H1 (cell line): ENCODE measurements at regions not wholly inside any gene's neighbourhood (a gene's known extent, or its start where the extent isn't known, plus 50 kb on each side); places are given as distances from the start of the nearest gene placed in this dataset.

Experiments
- CTCF ChIA-PET: fragments of 300-600 bp; sonication (Branson Sonifier 250); formaldehyde crosslinking; loops from one replicate; lab custom pipeline; 2021; ENCODE audit not compliant: partially characterized antibody; lab: Charles Lee
- POLR2A ChIA-PET: fragments of 300-600 bp; sonication (Branson Sonifier 250); formaldehyde crosslinking; loops from one replicate; lab custom pipeline; 2021; ENCODE audit warnings: inconsistent platforms; ENCODE audit not compliant: partially characterized antibody; lab: Charles Lee
- DNase-seq, 2 experiments: peaks; one replicate each; pipeline versions ENCODE4 v3.0.0 to v3.0.0-alpha.2; 2010 to 2022; ENCODE audit warnings: low spot score in 2 of 2, low read depth in 1 of 2, mixed read lengths in 1 of 2
- FAIRE-seq: peaks from 2 replicates; lab custom pipeline; 2011; peaks lifted over from hg19 to GRCh38; lab: Jason Lieb, UNC
- H2AFZ ChIP-seq: 2 replicates; pipeline ENCODE4 v1.8.1; 2012; ENCODE audit warnings: low read length, inconsistent platforms
- H2AK5ac ChIP-seq: 2 replicates; pipeline ENCODE4 v1.6.1; 2013; ENCODE audit warnings: low read depth, low read length
- H2BK120ac ChIP-seq: replicated peaks from 2 replicates; pipeline ENCODE3; 2013; ENCODE audit warnings: low read depth, low read length, inconsistent platforms
- H2BK12ac ChIP-seq: 2 replicates; pipeline ENCODE4 v1.6.1; 2013; ENCODE audit warnings: low read depth, low read length
- H2BK15ac ChIP-seq: 2 replicates; pipeline ENCODE4 v1.6.1; 2013; ENCODE audit warnings: low read length
- H2BK20ac ChIP-seq: 2 replicates; pipeline ENCODE4 v1.6.1; 2013; ENCODE audit warnings: low read length
- H2BK5ac ChIP-seq: 2 replicates; pipeline ENCODE4 v1.6.1; 2013; ENCODE audit warnings: low read depth, low read length
- H3K14ac ChIP-seq: 2 replicates; pipeline ENCODE4 v1.6.1; 2013; ENCODE audit warnings: inconsistent platforms; ENCODE audit not compliant: insufficient read length
- H3K18ac ChIP-seq: 2 replicates; pipeline ENCODE4 v1.6.1; 2013; ENCODE audit warnings: low read length; ENCODE audit errors: extremely low read depth
- H3K23ac ChIP-seq: 2 replicates; pipeline ENCODE4 v1.6.1; 2013; ENCODE audit warnings: inconsistent platforms; ENCODE audit not compliant: insufficient read length
- H3K23me2 ChIP-seq: 2 replicates; pipeline ENCODE4 v1.6.1; 2013; ENCODE audit warnings: low read depth, low read length
- H3K27ac ChIP-seq: 2 replicates; pipeline ENCODE4 v1.6.1; 2011; ENCODE audit warnings: low read depth, low read length, inconsistent platforms
- H3K27me3 ChIP-seq, 4 experiments: replicated peaks in 1 of 4; 1 replicate in 1 of 4; 2 replicates in 3 of 4; pipeline versions ENCODE4 v1.6.1 to v1.8.1; 2011 to 2013; ENCODE audit warnings: low read length in 3 of 4, mild to moderate bottlenecking in 3 of 4, inconsistent platforms in 2 of 4, mixed read lengths in 2 of 4, moderate library complexity in 1 of 4; ENCODE audit not compliant: control insufficient read depth in 3 of 4, insufficient read depth in 3 of 4; ENCODE audit errors: extremely low read depth in 1 of 4
- H3K36me3 ChIP-seq, 4 experiments: 2 replicates each; pipeline versions ENCODE4 v1.6.1 to v1.8.1; 2011 to 2013; ENCODE audit warnings: mild to moderate bottlenecking in 4 of 4, low read length in 3 of 4, moderate library complexity in 2 of 4, control low read depth in 1 of 4, inconsistent platforms in 1 of 4; ENCODE audit not compliant: insufficient read depth in 4 of 4, control insufficient read depth in 2 of 4
- H3K4ac ChIP-seq: replicated peaks from 2 replicates; pipeline ENCODE3; 2013; ENCODE audit warnings: low read length, low read depth, mixed read lengths, inconsistent platforms; ENCODE audit not compliant: insufficient read length
- H3K4me1 ChIP-seq, 4 experiments: replicated peaks in 1 of 4; 1 replicate in 1 of 4; 2 replicates in 3 of 4; pipeline versions ENCODE4 v1.6.1 to v1.8.1; 2011 to 2013; ENCODE audit warnings: low read length in 3 of 4, inconsistent platforms in 2 of 4, mixed read lengths in 1 of 4; ENCODE audit not compliant: insufficient read depth in 4 of 4, control insufficient read depth in 3 of 4
- H3K4me2 ChIP-seq, 2 experiments: 2 replicates each; pipeline versions ENCODE4 v1.6.1 to v1.8.1; 2011 to 2013; ENCODE audit warnings: low read depth in 2 of 2, low read length in 2 of 2, control low read depth in 1 of 2, inconsistent platforms in 1 of 2, mild to moderate bottlenecking in 1 of 2; ENCODE audit not compliant: insufficient read depth in 1 of 2
- H3K4me3 ChIP-seq, 4 experiments: fragments of 200-600, 300-600 bp in 1 of 4; sonication (generic), shearing (Covaris generic), sonication (Bioruptor Twin) in 1 of 4; 2 replicates each; pipeline versions ENCODE4 v1.5.1 to v1.8.1; 2011 to 2016; ENCODE audit warnings: low read length in 4 of 4, low read depth in 3 of 4, control low read depth in 2 of 4, inconsistent platforms in 2 of 4, mild to moderate bottlenecking in 2 of 4, mixed read lengths in 1 of 4, moderate library complexity in 1 of 4; ENCODE audit not compliant: insufficient read depth in 2 of 4; ENCODE audit errors: extremely low read depth in 1 of 4
- H3K56ac ChIP-seq: replicated peaks from 2 replicates; pipeline ENCODE3; 2013; ENCODE audit warnings: low read depth, mild to moderate bottlenecking, mixed read lengths, low read length, inconsistent platforms; ENCODE audit not compliant: insufficient read length
- H3K79me1 ChIP-seq: 2 replicates; pipeline ENCODE4 v1.6.1; 2013; ENCODE audit warnings: low read depth, low read length, control low read depth
- H3K79me2 ChIP-seq, 2 experiments: 2 replicates each; pipeline versions ENCODE4 v1.6.1 to v1.8.1; 2012 to 2013; ENCODE audit warnings: low read length in 2 of 2, mild to moderate bottlenecking in 2 of 2, inconsistent platforms in 1 of 2; ENCODE audit not compliant: insufficient read depth in 2 of 2, control insufficient read depth in 1 of 2
- H3K9ac ChIP-seq, 4 experiments: replicated peaks in 1 of 4; 1 replicate in 1 of 4; 2 replicates in 3 of 4; pipeline versions ENCODE4 v1.6.1 to v1.8.1; 2011 to 2013; ENCODE audit warnings: low read depth in 3 of 4, low read length in 3 of 4, control low read depth in 2 of 4, mild to moderate bottlenecking in 2 of 4, moderate library complexity in 2 of 4, inconsistent platforms in 1 of 4; ENCODE audit errors: extremely low read depth in 1 of 4
- H3K9me3 ChIP-seq, 2 experiments: 2 replicates each; pipeline versions ENCODE4 v1.6.1 to v1.8.1; 2012 to 2013; ENCODE audit warnings: mild to moderate bottlenecking in 2 of 2, moderate library complexity in 2 of 2, control low read depth in 1 of 2, inconsistent platforms in 1 of 2, low read depth in 1 of 2, low read length in 1 of 2, mixed read lengths in 1 of 2; ENCODE audit not compliant: insufficient read depth in 2 of 2
- H4K20me1 ChIP-seq, 2 experiments: replicated peaks in 1 of 2; 2 replicates each; pipeline versions ENCODE3 to v1.8.1; 2011 to 2013; ENCODE audit warnings: inconsistent platforms in 2 of 2, low read length in 2 of 2, mild to moderate bottlenecking in 1 of 2; ENCODE audit not compliant: insufficient read depth in 2 of 2, control insufficient read depth in 1 of 2
- H4K5ac ChIP-seq: 2 replicates; pipeline ENCODE4 v1.6.1; 2013; ENCODE audit warnings: low read length, low read depth, mixed read lengths, inconsistent platforms; ENCODE audit not compliant: insufficient read length
- H4K8ac ChIP-seq: 2 replicates; pipeline ENCODE4 v1.8.0; 2013; ENCODE audit warnings: mild to moderate bottlenecking, moderate library complexity, low read length, inconsistent platforms; ENCODE audit not compliant: insufficient read depth; ENCODE audit errors: extremely low read depth
- H4K91ac ChIP-seq: replicated peaks from 2 replicates; pipeline ENCODE3; 2013; ENCODE audit warnings: low read length, mixed read lengths, inconsistent platforms; ENCODE audit not compliant: insufficient read length
- ASH2L ChIP-seq: fragments of 200-600, 300-600 bp; sonication (generic); IDR thresholded peaks from one replicate; pipeline ENCODE4 v1.7.1; 2017; ENCODE audit warnings: low read length
- BACH1 ChIP-seq: IDR thresholded peaks from 2 replicates; pipeline ENCODE4 v1.6.1; 2012; ENCODE audit warnings: low read length, improper control_type of control experiment
- HDAC2 ChIP-seq, 2 experiments: fragments of 300-600 bp in 1 of 2; sonication (generic) in 1 of 2; IDR thresholded peaks; 2 replicates each; pipeline ENCODE4 v1.6.1; 2011 to 2012; ENCODE audit warnings: low read depth in 2 of 2, low read length in 2 of 2, mild to moderate bottlenecking in 2 of 2, moderate library complexity in 2 of 2, borderline replicate concordance in 1 of 2, inconsistent platforms in 1 of 2
- HDAC6 ChIP-seq: IDR thresholded peaks from one replicate; pipeline ENCODE4 v1.7.1; 2012; ENCODE audit warnings: low read depth, mild to moderate bottlenecking, inconsistent platforms, low read length, moderate library complexity
- JUN ChIP-seq: IDR thresholded peaks from 2 replicates; pipeline ENCODE4 v1.6.1; 2011; ENCODE audit warnings: low read depth, mild to moderate bottlenecking, improper control_type of control experiment, low read length
- MAFK ChIP-seq: IDR thresholded peaks from 2 replicates; pipeline ENCODE4 v1.6.1; 2012; ENCODE audit warnings: low read depth, mild to moderate bottlenecking, improper control_type of control experiment, low read length
- RNF2 ChIP-seq: fragments of 200-900, 300-1000 bp; sonication (generic); IDR thresholded peaks from 2 replicates; pipeline ENCODE4 v1.7.1; 2016; ENCODE audit warnings: borderline replicate concordance, low read depth, mild to moderate bottlenecking, antibody characterized with exemption, low read length; ENCODE audit not compliant: poor library complexity, severe bottlenecking; ENCODE audit errors: missing control alignments
- SAP30 ChIP-seq: fragments of 300-600 bp; sonication (generic); IDR thresholded peaks from 2 replicates; pipeline ENCODE4 v1.7.1; 2012; ENCODE audit warnings: low read length, moderate library complexity, mild to moderate bottlenecking, inconsistent platforms; ENCODE audit not compliant: insufficient read depth, insufficient replicate concordance
- SIRT6 ChIP-seq: IDR thresholded peaks from one replicate; pipeline ENCODE4 v1.7.1; 2012; ENCODE audit warnings: low read length, inconsistent platforms
- SP1 ChIP-seq: IDR thresholded peaks from 2 replicates; pipeline ENCODE4 v1.6.1; 2011; ENCODE audit warnings: low read depth, low read length
- SRF ChIP-seq: IDR thresholded peaks from 2 replicates; pipeline ENCODE4 v1.6.1; 2011; ENCODE audit warnings: mild to moderate bottlenecking, low read depth, low read length, moderate library complexity
- TAF7 ChIP-seq: optimal IDR thresholded peaks from 2 replicates; pipeline ENCODE3; 2011; ENCODE audit warnings: low read depth, mild to moderate bottlenecking, inconsistent platforms, low read length, moderate library complexity, borderline replicate concordance
- TCF12 ChIP-seq: IDR thresholded peaks from 2 replicates; pipeline ENCODE4 v1.6.1; 2011; ENCODE audit warnings: low read depth, mild to moderate bottlenecking, low read length
- WGBS, 2 experiments: shearing (Covaris generic) in 1 of 2; methylation state at CpG; one replicate each; pipeline versions ENCODE4 v1.1.6 to v1.1.7; 2013 to 2015; ENCODE audit warnings: low lambda C conversion rate in 2 of 2, mixed read lengths in 2 of 2, inconsistent platforms in 1 of 2, low coverage in 1 of 2, missing lambda C conversion rate in 1 of 2; ENCODE audit not compliant: insufficient replicate concordance in 2 of 2, insufficient coverage in 1 of 2, insufficient read length in 1 of 2; ENCODE audit errors: extremely low coverage in 1 of 2, missing lambda C conversion rate in 1 of 2; 5-methylcytosine and 5-hydroxymethylcytosine counted together
- TF ChIP-seq, protein P1 (sequence below): IDR thresholded peaks from 2 replicates; pipeline ENCODE4 v1.6.1; 2012; ENCODE audit warnings: inconsistent platforms

DNA sequence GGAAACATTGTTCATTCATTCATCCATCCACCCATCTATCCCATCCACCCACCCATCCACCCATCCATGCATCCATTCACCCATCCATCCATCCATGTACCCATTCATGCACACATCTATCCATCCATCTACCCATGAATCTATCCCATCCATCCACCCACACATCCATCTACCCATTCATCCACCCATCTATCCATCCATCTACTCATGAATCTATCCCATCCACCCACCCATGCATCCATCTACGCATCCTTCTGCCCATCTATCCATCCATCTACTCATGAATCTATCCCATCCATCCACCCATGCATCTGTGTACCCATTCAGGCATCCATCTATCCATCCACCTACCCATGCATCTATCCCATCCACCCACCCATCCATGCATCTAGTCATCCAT lies 51.6 kb upstream of the URI1 start:
- ChIA-PET CTCF (interaction anchor here (0.6 kb wide), 1 partner anchor 108 kb away, joined by 3 read pairs; no protein-coding TSS in a partner anchor), POLR2A (no interaction called here)
- FAIRE-seq = no peak
- TF ChIP-seq SIRT6 (no peak), ASH2L (no peak), TCF12 (no peak), SRF (no peak), SAP30 (no peak), TAF7 (no peak), JUN (no peak), HDAC2 (IDR thresholded peaks at IDR 0.05; ENCODE audit: borderline replicate concordance in 1 of 2, low read depth in 2 of 2, low read length in 2 of 2) (no peak), RNF2 (no peak), BACH1 (no peak), MAFK (no peak), SP1 (no peak), HDAC6 (no peak)
- TF ChIP-seq, protein P1, sequence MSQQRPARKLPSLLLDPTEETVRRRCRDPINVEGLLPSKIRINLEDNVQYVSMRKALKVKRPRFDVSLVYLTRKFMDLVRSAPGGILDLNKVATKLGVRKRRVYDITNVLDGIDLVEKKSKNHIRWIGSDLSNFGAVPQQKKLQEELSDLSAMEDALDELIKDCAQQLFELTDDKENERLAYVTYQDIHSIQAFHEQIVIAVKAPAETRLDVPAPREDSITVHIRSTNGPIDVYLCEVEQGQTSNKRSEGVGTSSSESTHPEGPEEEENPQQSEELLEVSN = no peak

More for the DNA sequence above, 51.6 kb upstream of the URI1 start:
- Histone ChIP-seq H2AK5ac (no peak overlapping the region), H2BK12ac (no peak overlapping the region), H3K4ac (no peak overlapping the region), H2BK15ac (no peak overlapping the region), H2AFZ (no peak overlapping the region), H3K4me1 (no peaks in the 10 kb centered on the region), H3K4me2 (no peak overlapping the region), H4K20me1 (no peaks in the 10 kb centered on the region), H3K23me2 (peaks cover 5% of the 10 kb centered on the region; the same call in 1 of the 2 replicates), H2BK20ac (no peak overlapping the region), H4K8ac (no peak overlapping the region), H2BK120ac (no peak overlapping the region), H3K9me3 (no peaks in the 10 kb centered on the region), H4K5ac (no peak overlapping the region), H3K56ac (no peak overlapping the region), H4K91ac (no peak overlapping the region), H3K27ac (no peak overlapping the region), H3K27me3 (no peaks in the 10 kb centered on the region), H3K23ac (no peak overlapping the region), H3K79me1 (no peaks in the 10 kb centered on the region), H2BK5ac (no peak overlapping the region), H3K36me3 (no peaks in the 10 kb centered on the region), H3K9ac (no peak overlapping the region), H3K4me3 (no peak overlapping the region), H3K79me2 (no peaks in the 10 kb centered on the region), H3K14ac (no peak overlapping the region), H3K18ac (no peak overlapping the region)
- 91% methylated on average over 1 of the region's 1 CpG; no CpG with 5 or more reads in 1 of the 2 experiments for WGBS, 2 experiments
- no peak for DNase-seq
